AG04449 (cell line): ENCODE measurements at regions not wholly inside any gene's neighbourhood (a gene's known extent, or its start where the extent isn't known, plus 50 kb on each side); places are given as distances from the start of the nearest gene placed in this dataset.

Source experiments
- CTCF ChIA-PET: fragments of 350-600 bp; formaldehyde crosslinking; extraction: SDS; loops from one replicate; lab custom pipeline; 2021; ENCODE audit warnings: antibody characterized with exemption; lab: Yijun Ruan, JAX
- POLR2A ChIA-PET: fragments of 400-600, 350-600 bp; formaldehyde crosslinking; extraction: SDS; loops from one replicate; lab custom pipeline; 2020; ENCODE audit warnings: antibody characterized with exemption, inconsistent platforms; lab: Yijun Ruan, JAX
- DNase-seq: peaks from one replicate; pipeline ENCODE4 v3.0.0-alpha.2; 2010; ENCODE audit warnings: low read depth, low spot score
- H3K4me3 ChIP-seq: 2 replicates; pipeline ENCODE4 v1.5.1; 2011; ENCODE audit warnings: low read depth, mild to moderate bottlenecking, control low read depth, low read length
- CTCF ChIP-seq: IDR thresholded peaks from one replicate; pipeline ENCODE4 v1.5.1; 2011; ENCODE audit warnings: mild to moderate bottlenecking, moderate library complexity, low read length, control low read depth, inconsistent platforms; ENCODE audit not compliant: insufficient read depth; ENCODE audit errors: missing control alignments

DNA sequence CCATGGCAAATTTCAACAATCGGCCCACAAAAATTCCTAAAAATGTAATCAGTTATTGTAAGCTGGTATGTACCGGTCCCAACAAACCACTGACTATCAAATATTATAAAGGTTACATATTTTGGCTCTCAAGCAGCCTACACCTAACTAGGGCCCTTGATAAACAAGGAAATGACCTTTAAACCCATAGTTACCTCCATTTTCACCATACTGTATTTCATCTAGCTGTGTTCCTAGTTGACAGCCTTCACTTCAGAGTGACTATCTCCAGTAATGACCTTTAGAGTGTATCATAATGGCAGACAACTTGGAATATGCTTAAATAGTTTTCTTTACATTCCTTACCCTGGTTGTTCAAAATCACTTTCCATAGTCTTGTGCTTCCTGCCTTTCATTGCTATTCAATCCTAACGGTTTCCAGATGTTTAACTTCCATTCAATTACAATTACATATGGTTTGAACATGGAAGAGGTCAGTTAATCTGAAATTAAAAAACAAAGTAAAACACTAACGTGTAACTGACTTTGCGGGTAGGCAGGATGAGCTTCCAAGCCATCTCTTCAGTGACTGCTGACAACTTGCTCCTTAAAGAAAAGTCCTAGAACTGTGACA, 111.9 kb upstream of the TSC22D2 start:
- TF ChIP-seq CTCF: no peak
- ChIA-PET POLR2A (interaction anchor here (0.7 to 1.3 kb wide), 2 partner anchors 48 to 49 kb away, joined by 3 to 5 read pairs; no protein-coding TSS in a partner anchor), CTCF (interaction anchor here (0.6 to 1.7 kb wide), 9 partner anchors 46 to 200 kb away, joined by 3 to 7 read pairs (median 3); no protein-coding TSS in a partner anchor)
- H3K4me3 ChIP-seq: no peak overlapping the region
- no peak for DNase-seq

DNA sequence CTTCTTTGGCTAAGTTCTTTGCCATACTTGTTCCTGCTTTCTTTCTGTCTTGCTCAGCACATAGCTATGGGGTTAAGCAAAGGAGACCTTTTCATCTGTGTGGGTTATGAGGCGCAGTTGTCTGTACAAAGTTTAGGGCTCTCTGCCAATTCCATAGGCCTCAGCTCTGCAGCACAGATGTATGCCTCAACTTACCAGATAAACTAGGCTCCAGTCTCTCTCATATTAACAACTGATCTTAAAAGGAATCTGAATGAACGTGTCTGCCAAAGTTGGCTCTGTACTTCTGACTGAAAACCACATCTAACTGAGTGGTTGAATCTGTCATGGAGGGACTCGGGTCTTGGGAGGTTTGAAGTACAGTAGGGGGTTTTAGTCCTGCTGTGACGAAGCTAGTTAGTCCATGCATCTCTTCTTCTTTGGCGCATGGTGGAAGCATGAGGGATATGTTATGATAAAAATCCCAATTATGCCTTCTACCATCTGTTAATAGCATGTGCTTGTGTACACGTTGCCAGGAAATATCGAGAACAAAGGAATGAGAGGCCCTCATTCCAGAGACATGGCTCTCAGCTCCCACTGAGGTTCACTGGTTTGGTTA, 114.6 kb upstream of the TSC22D2 start:
- ChIA-PET POLR2A (interaction anchor here (0.8 to 2.6 kb wide), 9 partner anchors 17 to 121 kb away, joined by 3 to 24 read pairs (median 6); partner anchors contain the start of gene TSC22D2), CTCF (interaction anchor here (0.9 to 2.4 kb wide), 9 partner anchors 8 to 356 kb away, joined by 3 to 7 read pairs (median 3); no protein-coding TSS in a partner anchor)
- no peak for TF ChIP-seq CTCF
- H3K4me3 ChIP-seq: no peak overlapping the region
- peak; percentile 88 for DNase-seq

DNA sequence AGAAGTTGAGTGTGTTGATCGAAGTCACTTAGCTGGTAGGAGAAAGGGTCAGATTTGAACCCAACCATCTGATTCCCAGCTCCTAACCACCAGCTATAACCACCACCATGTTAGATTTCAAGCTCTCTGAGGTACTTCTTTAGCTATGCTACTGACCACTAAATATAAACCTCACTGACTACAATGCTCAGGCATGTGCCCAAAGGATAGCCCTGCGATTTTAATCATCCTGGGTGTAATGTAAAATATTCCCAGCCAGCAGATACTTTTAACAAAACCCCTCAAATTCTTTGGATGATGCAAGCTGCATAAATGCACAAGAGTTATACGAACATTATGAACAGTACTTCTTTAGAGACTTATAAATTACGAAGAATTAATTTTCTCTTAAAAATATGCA, 115.2 kb upstream of the TSC22D2 start:
- ChIA-PET POLR2A (interaction anchor here (0.8 to 2.6 kb wide), 9 partner anchors 13 to 120 kb away, joined by 3 to 24 read pairs (median 4); partner anchors contain the start of gene TSC22D2), CTCF (interaction anchor here (0.9 to 2.4 kb wide), 9 partner anchors 9 to 356 kb away, joined by 3 to 7 read pairs (median 3); no protein-coding TSS in a partner anchor)
- peak; percentile 91 for DNase-seq

GRCh38 chr3:150291515-150291914, 116.6 kb upstream of the TSC22D2 start:
- H3K4me3 ChIP-seq: no peak overlapping the region
- ChIA-PET CTCF (interaction anchor here (1.5 to 1.7 kb wide), 2 partner anchors 59 to 203 kb away, joined by 4 to 5 read pairs; no protein-coding TSS in a partner anchor), POLR2A (no interaction called here)
- no peak for DNase-seq
- no peak for TF ChIP-seq CTCF

More for the DNA sequence above, 115.2 kb upstream of the TSC22D2 start:
- no peak overlapping the region for H3K4me3 ChIP-seq
- no peak for TF ChIP-seq CTCF

DNA sequence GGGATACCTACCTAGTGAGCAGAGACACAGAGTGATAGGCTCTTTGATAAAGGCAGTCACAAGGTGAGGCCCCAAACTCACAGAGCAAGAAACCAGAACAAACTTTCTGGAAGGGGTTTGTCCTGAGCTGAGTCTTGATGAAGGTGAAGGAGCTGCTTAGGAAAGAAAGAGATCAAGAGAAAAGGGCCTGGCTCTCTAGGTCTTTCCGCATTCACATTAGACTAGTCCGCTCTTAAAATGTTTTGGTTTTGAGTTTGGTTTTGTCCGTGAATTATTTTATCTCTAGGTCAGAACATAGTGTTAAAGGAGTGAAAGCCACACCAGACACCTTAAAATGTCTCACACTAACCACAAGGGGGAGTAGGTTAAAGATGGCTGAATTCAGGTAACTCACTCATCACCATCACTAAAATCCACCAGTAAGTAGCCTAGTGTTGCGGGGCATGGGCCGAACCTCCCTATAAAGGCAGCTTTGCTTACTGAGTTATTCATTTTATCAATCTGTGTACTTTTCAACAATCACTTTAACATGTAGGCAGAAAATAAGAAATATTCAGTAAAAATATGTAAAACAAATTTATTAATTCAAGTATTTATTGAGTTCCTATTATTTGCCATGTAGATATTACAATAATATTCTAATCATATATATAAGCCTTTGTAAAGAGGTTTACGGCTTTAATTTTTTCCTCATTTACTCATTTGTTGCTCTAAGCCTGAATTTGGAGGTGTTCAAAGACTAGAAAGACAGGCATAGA, 121.5 kb upstream of the TSC22D2 start:
- peak; percentile 31 for TF ChIP-seq CTCF
- POLR2A ChIA-PET: no interaction called here
- no peak overlapping the region for H3K4me3 ChIP-seq
- no peak for DNase-seq
- CTCF ChIA-PET: interaction anchor here (0.8 to 2.2 kb wide), 11 partner anchors 9 to 209 kb away, joined by 3 to 11 read pairs (median 3); no protein-coding TSS in a partner anchor
